PC-3 (cell line): ENCODE measurements at regions not wholly inside any gene's neighbourhood (a gene's known extent, or its start where the extent isn't known, plus 50 kb on each side); places are given as distances from the start of the nearest gene placed in this dataset.

Experiments
- CTCF ChIP-seq: fragments of 300-600 bp; sonication (generic); conservative IDR thresholded peaks from 2 replicates; pipeline ENCODE4 v1.5.1; 2017; ENCODE audit warnings: antibody characterized with exemption, low read depth, mild to moderate bottlenecking, low read length
- EZH2 ChIP-seq: fragments of 300-600 bp; sonication (generic); IDR thresholded peaks from one replicate; pipeline ENCODE4 v1.6.1; 2017; ENCODE audit warnings: antibody characterized with exemption, mild to moderate bottlenecking, low read length; ENCODE audit not compliant: unreplicated experiment
- EZH2phosphoT487 ChIP-seq: fragments of 300-600 bp; sonication (generic); IDR thresholded peaks from 2 replicates; pipeline ENCODE4 v1.6.1; 2018; ENCODE audit warnings: mild to moderate bottlenecking, antibody characterized with exemption, low read length, borderline replicate concordance

GRCh38 chr10:84991301-84991700 lies 662.9 kb downstream of the CCSER2 start:
- TF ChIP-seq CTCF (no peak), EZH2 (no peak), EZH2phosphoT487 (no peak)
